IPS-20b (cell line): ENCODE measurements at regions not wholly inside any gene's neighbourhood (a gene's known extent, or its start where the extent isn't known, plus 50 kb on each side); places are given as distances from the start of the nearest gene placed in this dataset.

Source experiments
- H3K27ac ChIP-seq: one replicate; pipeline ENCODE4 v1.5.1; 2013; ENCODE audit warnings: low read length
- H3K27me3 ChIP-seq: 2 replicates; pipeline ENCODE4 v1.6.1; 2013; ENCODE audit warnings: mild to moderate bottlenecking, low read length, inconsistent platforms; ENCODE audit not compliant: insufficient read depth
- H3K36me3 ChIP-seq: 2 replicates; pipeline ENCODE4 v1.6.1; 2013; ENCODE audit warnings: low read depth, mild to moderate bottlenecking, inconsistent platforms, low read length, moderate library complexity; ENCODE audit not compliant: insufficient read depth
- H3K4me1 ChIP-seq: 2 replicates; pipeline ENCODE4 v1.6.1; 2013; ENCODE audit warnings: mild to moderate bottlenecking, control low read depth, inconsistent platforms, low read length, moderate library complexity; ENCODE audit not compliant: insufficient read depth
- H3K4me3 ChIP-seq: 2 replicates; pipeline ENCODE4 v1.5.1; 2013; ENCODE audit warnings: mild to moderate bottlenecking, low read length, inconsistent platforms
- H3K9ac ChIP-seq: 2 replicates; pipeline ENCODE4 v1.6.1; 2013; ENCODE audit warnings: low read depth, mild to moderate bottlenecking, inconsistent platforms, low read length, moderate library complexity
- H3K9me3 ChIP-seq: 2 replicates; pipeline ENCODE4 v1.6.1; 2013; ENCODE audit warnings: mild to moderate bottlenecking, low read depth, low read length, inconsistent platforms; ENCODE audit not compliant: insufficient read depth

GRCh38 chr13:57784633-57785032 lies 153.1 kb downstream of the PCDH17 start:
- no peaks in the 10 kb centered on the region for H3K4me1 ChIP-seq
- no peak overlapping the region for H3K9ac ChIP-seq

DNA sequence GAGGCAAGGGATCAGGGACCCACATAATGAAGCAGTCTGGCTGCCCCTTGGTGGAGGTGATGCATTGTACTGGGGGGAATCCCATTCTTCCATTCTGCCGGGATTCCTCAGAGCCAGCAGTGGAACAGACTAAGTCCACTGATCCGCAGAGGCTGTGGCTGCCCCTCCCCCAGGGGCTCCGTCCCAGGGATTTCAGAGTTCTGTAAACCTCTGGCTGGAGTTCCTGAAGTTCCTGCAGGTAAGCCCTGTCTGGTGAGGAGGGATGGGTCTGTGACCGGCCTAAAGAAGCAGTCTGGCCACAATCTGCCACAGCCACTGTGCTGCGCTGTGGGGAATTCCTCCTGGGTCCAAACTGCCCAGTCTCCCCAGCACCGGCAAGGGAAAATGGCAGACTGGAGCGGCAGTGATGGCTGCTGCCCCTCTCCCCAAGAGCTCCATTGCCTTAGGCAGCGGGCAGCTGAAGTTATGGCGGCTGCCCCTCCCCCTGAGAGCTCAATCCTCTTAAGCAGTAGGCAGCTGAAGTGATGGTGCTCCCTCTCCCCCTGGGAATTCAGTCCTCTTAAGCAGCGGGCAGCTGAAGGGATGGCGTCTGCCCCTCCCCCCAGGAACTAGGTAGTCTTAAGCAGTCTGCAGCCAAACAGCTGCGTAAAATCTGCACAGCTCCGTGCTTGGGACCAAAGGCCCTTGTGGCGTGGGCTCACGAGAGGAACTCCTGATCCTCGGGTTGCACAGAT lies 155.7 kb downstream of the PCDH17 start:
- H3K36me3 ChIP-seq: no peaks in the 10 kb centered on the region
- H3K9me3 ChIP-seq: no peaks in the 10 kb centered on the region
- H3K4me3 ChIP-seq: no peak overlapping the region
- H3K9ac ChIP-seq: no peak overlapping the region
- no peak overlapping the region for H3K27ac ChIP-seq
- no peaks in the 10 kb centered on the region for H3K27me3 ChIP-seq
- H3K4me1 ChIP-seq: no peaks in the 10 kb centered on the region

More at GRCh38 chr13:57784633-57785032, 153.1 kb downstream of the PCDH17 start:
- Histone ChIP-seq H3K27ac (no peak overlapping the region), H3K27me3 (no peaks in the 10 kb centered on the region), H3K36me3 (no peaks in the 10 kb centered on the region), H3K9me3 (no peaks in the 10 kb centered on the region), H3K4me3 (no peak overlapping the region)

GRCh38 chr13:57799624-57800023 lies 168.1 kb downstream of the PCDH17 start:
- Histone ChIP-seq H3K4me3 (no peak overlapping the region), H3K27ac (no peak overlapping the region), H3K9ac (no peak overlapping the region), H3K4me1 (no peaks in the 10 kb centered on the region), H3K27me3 (no peaks in the 10 kb centered on the region), H3K9me3 (no peaks in the 10 kb centered on the region), H3K36me3 (no peaks in the 10 kb centered on the region)

DNA sequence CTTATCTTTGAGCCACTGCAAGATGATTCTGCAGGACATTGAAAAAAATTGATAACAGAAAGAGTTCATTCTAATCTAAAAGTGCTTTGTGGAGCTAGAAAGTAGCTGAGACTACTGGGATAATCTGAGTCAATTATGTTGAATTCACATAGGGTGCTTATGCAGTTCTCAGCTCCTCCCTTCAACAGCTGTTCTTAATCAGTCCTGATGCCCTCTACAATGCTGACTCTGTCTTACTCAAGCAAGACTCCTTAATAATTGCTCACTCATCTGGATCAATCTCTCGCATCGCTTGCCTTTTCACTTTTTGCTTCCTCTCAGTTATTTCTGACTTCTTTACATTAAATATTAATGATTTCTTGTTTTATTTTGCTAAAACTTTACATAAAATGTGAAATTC lies 182.1 kb downstream of the PCDH17 start:
- H3K4me1 ChIP-seq: no peaks in the 10 kb centered on the region
- no peak overlapping the region for H3K9ac ChIP-seq
- no peaks in the 10 kb centered on the region for H3K9me3 ChIP-seq
- no peak overlapping the region for H3K4me3 ChIP-seq
- no peak overlapping the region for H3K27ac ChIP-seq
- no peaks in the 10 kb centered on the region for H3K36me3 ChIP-seq
- no peaks in the 10 kb centered on the region for H3K27me3 ChIP-seq

DNA sequence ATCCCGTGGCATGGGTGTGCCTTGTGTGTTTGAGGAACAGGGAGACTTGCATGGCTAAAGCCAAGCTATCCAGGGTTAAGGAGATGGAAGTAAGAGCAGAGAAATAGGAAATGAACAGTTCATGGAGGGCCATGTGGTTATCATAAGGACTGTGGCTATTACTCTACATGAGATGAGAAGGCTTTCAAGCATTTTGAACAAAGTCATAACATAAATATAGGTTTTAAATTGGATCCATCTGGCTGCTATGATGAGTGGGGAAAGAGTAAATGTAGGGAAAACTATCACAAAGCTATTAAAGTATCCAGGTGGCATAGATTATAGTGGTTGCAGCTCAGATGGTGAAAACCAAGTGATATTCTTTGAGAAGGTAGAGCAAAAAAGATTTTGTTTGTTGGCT lies 184.1 kb downstream of the PCDH17 start:
- no peak overlapping the region for H3K4me3 ChIP-seq
- no peaks in the 10 kb centered on the region for H3K4me1 ChIP-seq
- H3K27ac ChIP-seq: no peak overlapping the region
- H3K27me3 ChIP-seq: no peaks in the 10 kb centered on the region
- no peaks in the 10 kb centered on the region for H3K36me3 ChIP-seq
- no peaks in the 10 kb centered on the region for H3K9me3 ChIP-seq
- H3K9ac ChIP-seq: no peak overlapping the region

DNA sequence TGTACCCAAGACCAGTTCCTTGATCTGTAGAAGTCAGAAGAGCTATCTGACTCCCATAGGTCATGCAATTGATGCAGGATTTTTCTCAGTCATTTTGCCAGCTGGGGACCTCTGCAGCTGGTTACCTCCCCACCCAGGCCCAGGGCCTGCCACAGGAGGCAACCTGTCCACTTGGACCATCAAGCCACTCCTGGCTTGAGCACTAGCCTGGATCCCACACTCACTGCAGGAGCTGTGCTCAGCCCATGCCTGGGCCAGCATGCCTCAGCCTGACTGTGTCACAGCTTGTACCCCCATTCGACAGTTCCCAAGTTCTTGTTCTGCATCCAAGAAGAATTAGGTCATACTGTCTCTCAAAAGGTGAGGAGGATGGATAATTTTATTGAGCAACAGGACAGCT lies 189.4 kb downstream of the PCDH17 start:
- no peaks in the 10 kb centered on the region for H3K36me3 ChIP-seq
- H3K27me3 ChIP-seq: no peaks in the 10 kb centered on the region
- H3K27ac ChIP-seq: no peak overlapping the region
- no peak overlapping the region for H3K9ac ChIP-seq
- no peak overlapping the region for H3K4me3 ChIP-seq
- no peaks in the 10 kb centered on the region for H3K9me3 ChIP-seq
- H3K4me1 ChIP-seq: no peaks in the 10 kb centered on the region

GRCh38 chr13:57823704-57824103 lies 192.2 kb downstream of the PCDH17 start:
- no peaks in the 10 kb centered on the region for H3K9me3 ChIP-seq
- H3K9ac ChIP-seq: no peak overlapping the region
- H3K4me1 ChIP-seq: no peaks in the 10 kb centered on the region
- H3K36me3 ChIP-seq: no peaks in the 10 kb centered on the region
- no peak overlapping the region for H3K4me3 ChIP-seq
- H3K27me3 ChIP-seq: no peaks in the 10 kb centered on the region
- H3K27ac ChIP-seq: no peak overlapping the region

- H3K9me3 ChIP-seq: no peaks in the 10 kb centered on the region
- no peaks in the 10 kb centered on the region for H3K27me3 ChIP-seq
- no peaks in the 10 kb centered on the region for H3K4me1 ChIP-seq
- H3K4me3 ChIP-seq: no peak overlapping the region
- no peaks in the 10 kb centered on the region for H3K36me3 ChIP-seq
- no peak overlapping the region for H3K9ac ChIP-seq
- H3K27ac ChIP-seq: no peak overlapping the region
Observed at GRCh38 chr13:57824121-57824520, 192.6 kb downstream of the PCDH17 start.

DNA sequence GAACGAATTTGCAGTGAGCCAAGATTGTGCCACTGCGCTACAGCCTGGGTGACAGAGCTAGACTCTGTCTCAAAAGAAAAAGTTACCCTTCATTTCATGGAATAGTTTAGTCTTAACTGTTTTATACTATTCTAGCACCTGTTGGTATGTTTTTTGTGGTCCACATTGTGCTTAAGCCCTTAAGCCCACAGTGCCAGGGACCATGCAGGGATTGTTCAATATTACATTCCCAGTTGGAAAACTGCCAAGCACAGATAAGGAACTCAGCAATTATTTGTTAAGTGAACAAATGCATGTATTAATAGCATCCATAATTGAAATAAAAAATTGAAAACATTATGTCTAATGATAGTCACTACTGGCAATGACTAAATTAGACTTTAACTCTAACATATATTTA lies 193.5 kb downstream of the PCDH17 start:
- Histone ChIP-seq H3K4me3 (no peak overlapping the region), H3K4me1 (no peaks in the 10 kb centered on the region), H3K36me3 (no peaks in the 10 kb centered on the region), H3K9ac (no peak overlapping the region), H3K27ac (no peak overlapping the region), H3K9me3 (no peaks in the 10 kb centered on the region), H3K27me3 (no peaks in the 10 kb centered on the region)

- Histone ChIP-seq H3K27me3 (no peaks in the 10 kb centered on the region), H3K4me1 (no peaks in the 10 kb centered on the region), H3K9me3 (no peaks in the 10 kb centered on the region), H3K4me3 (no peak overlapping the region), H3K9ac (no peak overlapping the region), H3K36me3 (no peaks in the 10 kb centered on the region), H3K27ac (no peak overlapping the region)
Observed at GRCh38 chr13:57829496-57829895, 198.0 kb downstream of the PCDH17 start.

- Histone ChIP-seq H3K4me1 (0 out of 2 replicates have a peak, but pooled peaks cover 2% of the 10 kb centered on the region), H3K9ac (no peak overlapping the region), H3K36me3 (no peaks in the 10 kb centered on the region), H3K27me3 (no peaks in the 10 kb centered on the region), H3K27ac (no peak overlapping the region), H3K4me3 (no peak overlapping the region), H3K9me3 (no peaks in the 10 kb centered on the region)
Observed at GRCh38 chr13:57832187-57832586, 200.6 kb downstream of the PCDH17 start.

GRCh38 chr13:57837801-57838200 lies 206.3 kb downstream of the PCDH17 start:
- Histone ChIP-seq H3K36me3 (no peaks in the 10 kb centered on the region), H3K9ac (no peak overlapping the region), H3K4me1 (0 out of 2 replicates have a peak, but pooled peaks cover 2% of the 10 kb centered on the region), H3K4me3 (no peak overlapping the region), H3K27ac (no peak overlapping the region), H3K27me3 (no peaks in the 10 kb centered on the region), H3K9me3 (no peaks in the 10 kb centered on the region)
